22Rv1 (cell line): ENCODE measurements at regions not wholly inside any gene's neighbourhood (a gene's known extent, or its start where the extent isn't known, plus 50 kb on each side); places are given as distances from the start of the nearest gene placed in this dataset.

Experiments
- CTCF ChIP-seq: fragments of 450-650 bp; IDR thresholded peaks from 2 replicates; pipeline ENCODE4 v1.5.1; 2017; ENCODE audit warnings: mild to moderate bottlenecking
- ZFX ChIP-seq: fragments of 450-650 bp; IDR thresholded peaks from 2 replicates; pipeline ENCODE4 v1.6.1; 2017; ENCODE audit warnings: antibody characterized with exemption, borderline replicate concordance

GRCh38 chr3:181558870-181559269 is 152.9 kb upstream of the SOX2 start:
- no peak for TF ChIP-seq CTCF
- no peak for TF ChIP-seq ZFX
